ENCODE measurements at regions not wholly inside any gene's neighbourhood (a gene's known extent, or its start where the extent isn't known, plus 50 kb on each side); places are given as distances from the start of the nearest gene placed in this dataset.

- DNase-seq (ENCODE audit: low spot score): no peak
- no peak for TF ChIP-seq CTCF (IDR thresholded peaks at IDR 0.05; ENCODE audit: extremely low read depth, insufficient read depth, missing control alignments)
- in situ Hi-C loops (cut with MboI; ENCODE audit: low pct_unique_long_range_greater_than_20kb, low sequenced_read_pairs, unreplicated experiment): no loop called here
Measured at GRCh38 chr2:208545403-208546042, 138.9 kb downstream of the PTH2R start.

- in situ Hi-C loops (cut with MboI; ENCODE audit: low pct_unique_long_range_greater_than_20kb, low sequenced_read_pairs, unreplicated experiment): no loop called here
- TF ChIP-seq CTCF (IDR thresholded peaks at IDR 0.05; ENCODE audit: extremely low read depth, insufficient read depth, missing control alignments): no peak
Measured at GRCh38 chr2:208546107-208546506, 139.5 kb downstream of the PTH2R start.

GRCh38 chr2:208546860-208547650 is 140.5 kb downstream of the PTH2R start:
- in situ Hi-C loops (cut with MboI; ENCODE audit: low pct_unique_long_range_greater_than_20kb, low sequenced_read_pairs, unreplicated experiment): no loop called here
- no peak for TF ChIP-seq CTCF (IDR thresholded peaks at IDR 0.05; ENCODE audit: extremely low read depth, insufficient read depth, missing control alignments)
- DNase-seq (ENCODE audit: low spot score): no peak

More at GRCh38 chr2:208546107-208546506, 139.5 kb downstream of the PTH2R start:
- DNase-seq (ENCODE audit: low spot score): no peak

GRCh38 chr2:208548700-208549099 is 142.1 kb downstream of the PTH2R start:
- in situ Hi-C loops (cut with MboI; ENCODE audit: low pct_unique_long_range_greater_than_20kb, low sequenced_read_pairs, unreplicated experiment): no loop called here
- TF ChIP-seq CTCF (IDR thresholded peaks at IDR 0.05; ENCODE audit: extremely low read depth, insufficient read depth, missing control alignments): no peak

GRCh38 chr2:208549546-208550158 is 143.1 kb downstream of the PTH2R start:
- no peak for TF ChIP-seq CTCF (IDR thresholded peaks at IDR 0.05; ENCODE audit: extremely low read depth, insufficient read depth, missing control alignments)
- DNase-seq (ENCODE audit: low spot score): no peak
- in situ Hi-C loops (cut with MboI; ENCODE audit: low pct_unique_long_range_greater_than_20kb, low sequenced_read_pairs, unreplicated experiment): no loop called here

More at GRCh38 chr2:208548700-208549099, 142.1 kb downstream of the PTH2R start:
- DNase-seq (ENCODE audit: low spot score): no peak

GRCh38 chr2:208552943-208553342 is 146.4 kb downstream of the PTH2R start:
- in situ Hi-C loops (cut with MboI; ENCODE audit: low pct_unique_long_range_greater_than_20kb, low sequenced_read_pairs, unreplicated experiment): no loop called here
- no peak for TF ChIP-seq CTCF (IDR thresholded peaks at IDR 0.05; ENCODE audit: extremely low read depth, insufficient read depth, missing control alignments)
- no peak for DNase-seq (ENCODE audit: low spot score)

Data from GM13977 (cell line).